ENCODE measurements at regions not wholly inside any gene's neighbourhood (a gene's known extent, or its start where the extent isn't known, plus 50 kb on each side); places are given as distances from the start of the nearest gene placed in this dataset.

DNA sequence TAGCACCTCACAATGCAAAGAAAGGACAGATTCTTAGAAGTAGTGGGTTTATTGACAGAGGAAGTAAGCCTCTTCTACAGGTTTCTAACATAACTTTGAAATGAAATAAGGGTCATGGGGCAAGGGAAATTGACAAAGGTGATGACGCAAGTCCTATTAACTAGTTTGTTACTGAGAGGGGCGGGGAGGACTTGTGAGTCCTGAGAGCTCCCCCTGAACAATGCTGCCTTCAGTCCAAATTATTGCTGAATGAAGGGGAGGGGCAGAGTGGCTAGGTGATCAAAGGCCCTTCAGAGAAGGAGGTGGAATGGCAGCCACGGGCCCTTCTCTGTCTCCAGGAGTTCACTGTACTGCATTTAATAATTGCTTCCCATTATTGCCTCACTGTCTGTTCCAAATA lies 390.0 kb downstream of the MEIS1 start:
- DNase-seq (ENCODE audit: low spot score), result no peak
- no peak overlapping the region for H3K4me3 ChIP-seq
- H3K9me3 ChIP-seq, result no peaks in the 10 kb centered on the region
- no peak for ATAC-seq (ENCODE audit: insufficient number of reproducible peaks, low FRiP score, low read depth)
- H3K36me3 ChIP-seq, result no peaks in the 10 kb centered on the region
- H3K27ac ChIP-seq, result no peak overlapping the region
- H3K27me3 ChIP-seq (replicated peaks; ENCODE audit: insufficient read depth), result no peaks in the 10 kb centered on the region
- TF ChIP-seq, protein P1, sequence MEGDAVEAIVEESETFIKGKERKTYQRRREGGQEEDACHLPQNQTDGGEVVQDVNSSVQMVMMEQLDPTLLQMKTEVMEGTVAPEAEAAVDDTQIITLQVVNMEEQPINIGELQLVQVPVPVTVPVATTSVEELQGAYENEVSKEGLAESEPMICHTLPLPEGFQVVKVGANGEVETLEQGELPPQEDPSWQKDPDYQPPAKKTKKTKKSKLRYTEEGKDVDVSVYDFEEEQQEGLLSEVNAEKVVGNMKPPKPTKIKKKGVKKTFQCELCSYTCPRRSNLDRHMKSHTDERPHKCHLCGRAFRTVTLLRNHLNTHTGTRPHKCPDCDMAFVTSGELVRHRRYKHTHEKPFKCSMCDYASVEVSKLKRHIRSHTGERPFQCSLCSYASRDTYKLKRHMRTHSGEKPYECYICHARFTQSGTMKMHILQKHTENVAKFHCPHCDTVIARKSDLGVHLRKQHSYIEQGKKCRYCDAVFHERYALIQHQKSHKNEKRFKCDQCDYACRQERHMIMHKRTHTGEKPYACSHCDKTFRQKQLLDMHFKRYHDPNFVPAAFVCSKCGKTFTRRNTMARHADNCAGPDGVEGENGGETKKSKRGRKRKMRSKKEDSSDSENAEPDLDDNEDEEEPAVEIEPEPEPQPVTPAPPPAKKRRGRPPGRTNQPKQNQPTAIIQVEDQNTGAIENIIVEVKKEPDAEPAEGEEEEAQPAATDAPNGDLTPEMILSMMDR (IDR thresholded peaks at IDR 0.05), result no peak
- H3K4me1 ChIP-seq (ENCODE audit: control insufficient read depth in 1 of 2, low read depth in 2 of 2), result no peaks in the 10 kb centered on the region

GRCh38 chr2:66827851-66828250 lies 392.9 kb downstream of the MEIS1 start:
- ATAC-seq (ENCODE audit: insufficient number of reproducible peaks, low FRiP score, low read depth) (no peak), DNase-seq (ENCODE audit: low spot score) (no peak)
- Histone ChIP-seq H3K27me3 (replicated peaks; ENCODE audit: insufficient read depth) (no peaks in the 10 kb centered on the region), H3K9me3 (no peaks in the 10 kb centered on the region), H3K4me1 (ENCODE audit: control insufficient read depth in 1 of 2, low read depth in 2 of 2) (peaks cover 0 to 2% of the 10 kb centered on the region in 2 donors), H3K36me3 (no peaks in the 10 kb centered on the region), H3K27ac (no peak overlapping the region), H3K4me3 (no peak overlapping the region)
- TF ChIP-seq, protein P1 (IDR thresholded peaks at IDR 0.05), result no peak

DNA sequence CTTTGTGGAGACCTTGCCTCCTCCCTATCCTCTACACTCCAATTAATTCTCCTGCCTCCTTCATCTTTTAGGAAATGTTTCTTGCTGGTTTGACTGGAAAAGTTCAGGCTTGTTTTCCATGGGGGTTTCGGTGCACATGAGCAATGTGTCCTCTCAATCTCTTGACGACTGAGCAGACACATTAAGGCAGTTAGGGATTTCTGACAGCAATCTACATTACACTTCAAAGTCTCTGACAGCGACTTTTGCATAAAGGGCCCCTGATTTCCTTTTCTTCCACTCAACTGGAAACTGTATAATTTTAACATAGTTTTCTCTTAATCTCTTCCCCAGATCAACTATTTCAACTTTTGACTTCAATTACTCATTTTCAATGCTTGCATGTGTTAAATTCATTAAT lies 394.0 kb downstream of the MEIS1 start:
- H3K4me1 ChIP-seq (ENCODE audit: control insufficient read depth in 1 of 2, low read depth in 2 of 2), result peaks cover 0 to 10% of the 10 kb centered on the region in 2 donors
- H3K27me3 ChIP-seq (replicated peaks; ENCODE audit: insufficient read depth), result no peaks in the 10 kb centered on the region
- DNase-seq (ENCODE audit: low spot score) (no peak), ATAC-seq (ENCODE audit: insufficient number of reproducible peaks, low FRiP score, low read depth) (no peak)
- H3K9me3 ChIP-seq, result no peaks in the 10 kb centered on the region
- TF ChIP-seq, protein P1 (IDR thresholded peaks at IDR 0.05), result no peak
- H3K36me3 ChIP-seq, result no peaks in the 10 kb centered on the region
- H3K27ac ChIP-seq, result no peak overlapping the region
- H3K4me3 ChIP-seq, result no peak overlapping the region

- ATAC-seq (ENCODE audit: insufficient number of reproducible peaks, low FRiP score, low read depth) (no peak), DNase-seq (ENCODE audit: low spot score) (no peak)
- no peak overlapping the region for H3K27ac ChIP-seq
- TF ChIP-seq, protein P1 (IDR thresholded peaks at IDR 0.05), result no peak
- peaks cover 0 to 10% of the 10 kb centered on the region in 2 donors for H3K4me1 ChIP-seq (ENCODE audit: control insufficient read depth in 1 of 2, low read depth in 2 of 2)
- H3K27me3 ChIP-seq (replicated peaks; ENCODE audit: insufficient read depth), result no peaks in the 10 kb centered on the region
- H3K4me3 ChIP-seq, result no peak overlapping the region
- no peaks in the 10 kb centered on the region for H3K9me3 ChIP-seq
- H3K36me3 ChIP-seq, result no peaks in the 10 kb centered on the region
Measured at GRCh38 chr2:66830881-66831280, 396.0 kb downstream of the MEIS1 start.

- TF ChIP-seq, protein P1 (IDR thresholded peaks at IDR 0.05), result no peak
- DNase-seq (ENCODE audit: low spot score), result no peak
- Histone ChIP-seq H3K9me3 (no peaks in the 10 kb centered on the region), H3K4me1 (ENCODE audit: control insufficient read depth in 1 of 2, low read depth in 2 of 2) (peaks cover 0 to 10% of the 10 kb centered on the region in 2 donors), H3K27ac (no peak overlapping the region), H3K4me3 (no peak overlapping the region), H3K27me3 (replicated peaks; ENCODE audit: insufficient read depth) (no peaks in the 10 kb centered on the region), H3K36me3 (no peaks in the 10 kb centered on the region)
- ATAC-seq (ENCODE audit: insufficient number of reproducible peaks, low FRiP score, low read depth), result no peak
Measured at GRCh38 chr2:66832646-66833435, 397.9 kb downstream of the MEIS1 start.
